Glutamatergic neuron (in vitro differentiated cells): ENCODE measurements at regions not wholly inside any gene's neighbourhood (a gene's known extent, or its start where the extent isn't known, plus 50 kb on each side); places are given as distances from the start of the nearest gene placed in this dataset.

Experiments used
- DNase-seq: peaks from one replicate; pipeline ENCODE4 v3.0.0; 2022
- H3K27ac Mint-ChIP-seq: one replicate; pipeline ENCODE4 v1.8.0; 2020; ENCODE audit warnings: mild to moderate bottlenecking, mixed read lengths, inconsistent platforms; ENCODE audit not compliant: unreplicated experiment
- H3K27me3 Mint-ChIP-seq: one replicate; pipeline ENCODE4 v1.8.0; 2020; ENCODE audit warnings: mild to moderate bottlenecking, moderate library complexity, mixed read lengths, inconsistent platforms; ENCODE audit not compliant: unreplicated experiment
- H3K36me3 Mint-ChIP-seq: one replicate; pipeline ENCODE4 v1.8.0; 2020; ENCODE audit warnings: mild to moderate bottlenecking, mixed read lengths, inconsistent platforms; ENCODE audit not compliant: unreplicated experiment
- H3K4me1 Mint-ChIP-seq: one replicate; pipeline ENCODE4 v1.8.0; 2020; ENCODE audit warnings: mild to moderate bottlenecking, low read depth, mixed read lengths, inconsistent platforms; ENCODE audit not compliant: unreplicated experiment
- H3K4me3 Mint-ChIP-seq: one replicate; pipeline ENCODE4 v1.8.0; 2020; ENCODE audit warnings: mild to moderate bottlenecking, mixed read lengths, inconsistent platforms; ENCODE audit not compliant: unreplicated experiment
- H3K9me3 Mint-ChIP-seq: one replicate; pipeline ENCODE4 v1.8.0; 2020; ENCODE audit warnings: mild to moderate bottlenecking, moderate library complexity, mixed read lengths, inconsistent platforms; ENCODE audit not compliant: unreplicated experiment
- TF ChIP-seq, protein P1 (sequence below): fragments of 200-600 bp; sonication (generic); IDR thresholded peaks from one replicate; pipeline ENCODE4 v1.5.0; 2021; ENCODE audit not compliant: partially characterized antibody, unreplicated experiment

DNA sequence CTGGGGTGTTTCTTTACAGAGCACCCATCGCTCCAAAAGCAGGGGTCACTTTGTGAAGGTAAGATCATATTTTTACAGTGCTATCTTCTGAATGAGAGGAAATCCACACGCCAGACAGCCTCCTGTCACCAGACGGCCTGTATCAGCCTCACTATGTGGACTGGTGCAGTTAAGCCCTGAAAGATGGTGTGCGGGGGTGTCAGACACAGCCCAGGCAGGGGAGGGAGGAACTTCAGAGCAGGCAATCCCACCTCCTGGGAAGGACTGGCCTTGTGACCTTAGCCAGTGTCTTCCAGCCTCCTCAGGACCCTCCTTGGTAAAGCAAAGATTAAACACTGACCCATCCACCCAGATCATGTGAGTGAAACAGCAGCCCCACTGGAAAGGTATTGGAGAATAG, 249.4 kb upstream of the CTAGE1 start:
- Mint-ChIP-seq H3K9me3 (no peaks in the 10 kb centered on the region), H3K27me3 (no peaks in the 10 kb centered on the region), H3K36me3 (peaks cover 17% of the 10 kb centered on the region), H3K27ac (no peak overlapping the region), H3K4me3 (no peak overlapping the region), H3K4me1 (no peaks in the 10 kb centered on the region)
- DNase-seq, result no peak
- TF ChIP-seq, protein P1, sequence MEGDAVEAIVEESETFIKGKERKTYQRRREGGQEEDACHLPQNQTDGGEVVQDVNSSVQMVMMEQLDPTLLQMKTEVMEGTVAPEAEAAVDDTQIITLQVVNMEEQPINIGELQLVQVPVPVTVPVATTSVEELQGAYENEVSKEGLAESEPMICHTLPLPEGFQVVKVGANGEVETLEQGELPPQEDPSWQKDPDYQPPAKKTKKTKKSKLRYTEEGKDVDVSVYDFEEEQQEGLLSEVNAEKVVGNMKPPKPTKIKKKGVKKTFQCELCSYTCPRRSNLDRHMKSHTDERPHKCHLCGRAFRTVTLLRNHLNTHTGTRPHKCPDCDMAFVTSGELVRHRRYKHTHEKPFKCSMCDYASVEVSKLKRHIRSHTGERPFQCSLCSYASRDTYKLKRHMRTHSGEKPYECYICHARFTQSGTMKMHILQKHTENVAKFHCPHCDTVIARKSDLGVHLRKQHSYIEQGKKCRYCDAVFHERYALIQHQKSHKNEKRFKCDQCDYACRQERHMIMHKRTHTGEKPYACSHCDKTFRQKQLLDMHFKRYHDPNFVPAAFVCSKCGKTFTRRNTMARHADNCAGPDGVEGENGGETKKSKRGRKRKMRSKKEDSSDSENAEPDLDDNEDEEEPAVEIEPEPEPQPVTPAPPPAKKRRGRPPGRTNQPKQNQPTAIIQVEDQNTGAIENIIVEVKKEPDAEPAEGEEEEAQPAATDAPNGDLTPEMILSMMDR, result no peak

DNA sequence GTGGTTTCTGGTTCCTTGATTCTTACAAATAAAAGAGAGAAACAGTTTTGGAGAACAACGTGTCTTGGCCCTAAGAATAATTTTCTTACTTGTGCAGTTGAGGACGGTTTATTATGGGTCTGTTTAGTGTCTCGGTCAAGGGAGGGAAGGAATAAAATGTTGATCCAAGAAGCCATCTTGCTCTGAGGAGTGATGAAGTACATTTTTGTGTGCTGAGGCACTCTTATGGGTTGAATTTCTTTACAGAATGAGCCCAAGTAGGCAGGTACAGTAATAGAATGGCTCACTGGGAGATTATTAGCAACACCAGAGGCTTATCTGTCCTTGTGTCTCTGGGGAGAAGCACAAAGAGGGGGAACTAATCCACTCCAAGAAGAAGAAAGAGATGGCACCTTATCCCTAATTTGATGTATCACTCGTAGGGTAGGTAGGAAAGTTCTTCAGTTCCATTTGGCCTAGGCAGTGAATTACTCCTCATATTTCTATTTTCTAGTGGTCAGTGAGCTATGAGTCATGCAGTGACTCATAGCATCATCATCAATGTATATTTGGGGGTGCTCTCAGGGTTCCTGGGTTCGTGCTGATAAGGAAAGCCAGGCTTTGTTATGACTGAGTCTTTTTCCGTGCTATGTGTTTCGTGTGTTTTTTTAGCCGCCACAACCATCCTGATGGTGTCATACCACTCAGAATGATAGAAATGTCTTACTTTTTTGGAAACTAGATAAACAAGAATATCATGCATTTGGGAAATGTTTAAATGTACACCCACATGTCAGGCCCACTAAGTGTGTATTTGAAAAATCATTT, 250.1 kb upstream of the CTAGE1 start:
- H3K4me3 Mint-ChIP-seq, result no peak overlapping the region
- H3K27ac Mint-ChIP-seq, result no peak overlapping the region
- TF ChIP-seq, protein P1, result no peak
- no peak for DNase-seq
- H3K36me3 Mint-ChIP-seq, result peaks cover 17% of the 10 kb centered on the region
- no peaks in the 10 kb centered on the region for H3K9me3 Mint-ChIP-seq
- H3K4me1 Mint-ChIP-seq, result no peaks in the 10 kb centered on the region
- no peaks in the 10 kb centered on the region for H3K27me3 Mint-ChIP-seq

DNA sequence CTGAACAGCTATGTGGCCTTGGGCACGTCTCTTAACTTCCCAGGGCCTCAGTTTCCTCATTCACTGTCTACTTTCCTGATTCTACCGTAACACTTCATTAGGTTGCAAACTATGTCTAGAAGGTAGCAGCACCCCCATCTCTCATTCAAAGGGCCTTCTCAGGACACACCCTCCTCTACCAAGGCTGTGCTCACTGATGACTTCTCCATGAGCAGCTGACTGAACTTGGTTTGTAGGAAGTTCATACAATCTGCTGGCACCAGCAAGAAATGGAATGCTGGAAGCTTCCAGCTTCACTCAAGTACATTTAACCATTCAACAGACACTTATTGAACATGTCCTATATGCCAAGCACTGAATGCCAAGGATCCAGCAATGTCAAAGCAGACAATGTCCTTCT, 250.8 kb upstream of the CTAGE1 start:
- H3K27me3 Mint-ChIP-seq, result no peaks in the 10 kb centered on the region
- no peak for DNase-seq
- no peak overlapping the region for H3K4me3 Mint-ChIP-seq
- H3K4me1 Mint-ChIP-seq, result no peaks in the 10 kb centered on the region
- peaks cover 10% of the 10 kb centered on the region for H3K36me3 Mint-ChIP-seq
- H3K9me3 Mint-ChIP-seq, result no peaks in the 10 kb centered on the region
- TF ChIP-seq, protein P1, result no peak
- no peak overlapping the region for H3K27ac Mint-ChIP-seq

DNA sequence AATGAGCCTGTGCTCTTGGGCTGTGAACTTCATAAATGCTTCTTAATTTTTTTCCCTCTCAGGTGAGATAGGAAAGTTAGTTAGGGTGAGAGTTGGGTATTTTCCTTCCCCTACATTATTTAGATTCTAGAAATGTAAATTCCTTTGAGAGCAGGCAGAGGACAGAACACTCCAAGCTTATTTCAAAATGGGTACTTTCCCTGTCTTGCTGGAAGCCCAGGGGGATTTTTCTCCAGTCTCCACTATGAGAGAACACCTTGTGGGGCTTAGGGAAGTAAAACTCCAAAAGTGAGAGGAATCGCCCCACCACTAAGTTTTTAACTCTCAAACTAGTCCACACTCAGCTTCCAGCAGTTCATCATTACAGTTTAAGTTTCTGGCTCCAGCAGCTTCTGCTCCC, 253.2 kb upstream of the CTAGE1 start:
- Mint-ChIP-seq H3K27ac (no peak overlapping the region), H3K36me3 (no peaks in the 10 kb centered on the region), H3K27me3 (no peaks in the 10 kb centered on the region), H3K4me1 (no peaks in the 10 kb centered on the region), H3K4me3 (no peak overlapping the region), H3K9me3 (no peaks in the 10 kb centered on the region)
- DNase-seq, result no peak
- TF ChIP-seq, protein P1, result no peak

DNA sequence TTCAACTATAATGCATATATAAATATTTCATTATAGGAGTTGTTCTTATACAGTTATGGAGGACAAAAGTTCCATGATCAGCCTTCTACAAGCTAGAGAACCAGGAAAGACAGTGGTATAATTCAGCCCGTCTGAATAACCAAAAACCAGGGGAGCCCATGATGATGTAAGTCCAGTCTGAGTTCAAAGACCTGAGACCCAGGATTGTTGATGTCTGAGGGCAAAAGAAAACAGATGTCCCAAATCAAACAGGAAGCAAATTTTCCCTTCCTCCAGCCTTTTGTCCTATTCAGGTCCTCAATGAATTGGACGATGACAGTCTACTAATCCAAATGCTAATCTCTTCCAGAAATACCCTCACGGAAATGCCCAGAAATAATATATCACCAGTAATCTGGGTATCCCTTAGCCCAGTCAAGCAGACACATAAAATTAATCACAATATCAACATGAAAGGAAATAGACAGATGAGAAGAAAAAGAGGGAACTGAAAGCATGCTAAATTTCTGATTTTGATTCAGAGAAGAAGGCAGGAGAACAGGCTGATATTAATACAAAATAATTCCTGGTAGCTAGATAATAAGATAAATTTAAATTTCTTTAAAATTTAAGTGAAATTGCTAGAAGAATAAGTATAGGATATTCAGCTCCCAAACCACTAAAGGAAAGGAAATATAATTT, 255.6 kb upstream of the CTAGE1 start:
- H3K9me3 Mint-ChIP-seq, result no peaks in the 10 kb centered on the region
- DNase-seq, result no peak
- no peak overlapping the region for H3K4me3 Mint-ChIP-seq
- H3K27ac Mint-ChIP-seq, result no peak overlapping the region
- TF ChIP-seq, protein P1, result no peak
- no peaks in the 10 kb centered on the region for H3K36me3 Mint-ChIP-seq
- no peaks in the 10 kb centered on the region for H3K27me3 Mint-ChIP-seq
- no peaks in the 10 kb centered on the region for H3K4me1 Mint-ChIP-seq
